ENCODE measurements at regions not wholly inside any gene's neighbourhood (a gene's known extent, or its start where the extent isn't known, plus 50 kb on each side); places are given as distances from the start of the nearest gene placed in this dataset.

GRCh38 chr1:23625459-23625858, 66.1 kb upstream of the RPL11 start:
- TF ChIP-seq POLR2AphosphoS5 (IDR thresholded peaks at IDR 0.05; ENCODE audit: low read depth, low read length) (no peak), CTCF (IDR thresholded peaks at IDR 0.05) (no peak), SIN3A (IDR thresholded peaks at IDR 0.05; ENCODE audit: borderline replicate concordance, insufficient read depth, low read depth, low read length) (no peak), REST (IDR thresholded peaks at IDR 0.05; ENCODE audit: insufficient read depth in 1 of 2, low read depth in 2 of 2, low read length in 1 of 2) (no peak), TCF7L2 (IDR thresholded peaks at IDR 0.05; ENCODE audit: low read depth, low read length) (no peak)
